ENCODE measurements at regions not wholly inside any gene's neighbourhood (a gene's known extent, or its start where the extent isn't known, plus 50 kb on each side); places are given as distances from the start of the nearest gene placed in this dataset.

DNA sequence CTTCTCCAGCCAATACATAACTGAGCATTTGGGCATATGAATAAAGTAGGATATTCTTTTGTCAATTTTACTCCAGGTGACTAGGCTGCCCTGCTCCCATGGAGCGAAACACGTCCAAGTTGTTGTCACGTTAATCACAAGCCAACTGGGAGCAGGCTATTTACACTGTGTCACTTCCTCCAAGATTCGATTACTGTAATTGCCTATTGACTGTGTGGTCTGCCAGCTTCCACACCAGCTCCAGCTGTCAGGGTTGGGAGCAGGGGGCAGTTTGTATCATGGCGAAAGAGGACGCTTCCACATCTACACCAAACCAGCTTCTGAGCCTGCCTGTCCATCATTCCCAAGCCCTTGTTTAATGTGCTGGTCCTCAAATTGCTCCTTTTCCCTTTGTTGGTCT is 89.2 kb upstream of the RORA start:
- Mint-ChIP-seq H3K36me3 (no peaks in the 10 kb centered on the region), H3K27me3 (ENCODE audit: low read depth) (peaks cover 24% of the 10 kb centered on the region), H3K4me1 (no peaks in the 10 kb centered on the region), H3K9me3 (peaks cover 5% of the 10 kb centered on the region), H3K27ac (no peak overlapping the region), H3K4me3 (no peak overlapping the region)
- TF ChIP-seq CTCF (IDR thresholded peaks at IDR 0.05; ENCODE audit: unreplicated experiment) = no peak
- DNase-seq (ENCODE audit: low spot score in 2 of 2, unreplicated experiment in 2 of 2) = no peak

GRCh38 chr15:61315471-61315870 is 86.4 kb upstream of the RORA start:
- Mint-ChIP-seq H3K4me1 (no peaks in the 10 kb centered on the region), H3K27me3 (ENCODE audit: low read depth) (peaks cover 25% of the 10 kb centered on the region), H3K9me3 (peaks cover 5% of the 10 kb centered on the region), H3K4me3 (no peak overlapping the region), H3K27ac (no peak overlapping the region), H3K36me3 (no peaks in the 10 kb centered on the region)
- no peak for DNase-seq (ENCODE audit: low spot score in 2 of 2, unreplicated experiment in 2 of 2)
- no peak for TF ChIP-seq CTCF (IDR thresholded peaks at IDR 0.05; ENCODE audit: unreplicated experiment)

GRCh38 chr15:61314427-61314826 is 85.3 kb upstream of the RORA start:
- no peak overlapping the region for H3K4me3 Mint-ChIP-seq
- H3K9me3 Mint-ChIP-seq = no peaks in the 10 kb centered on the region
- no peak overlapping the region for H3K27ac Mint-ChIP-seq
- H3K27me3 Mint-ChIP-seq (ENCODE audit: low read depth) = peaks cover 27% of the 10 kb centered on the region
- H3K36me3 Mint-ChIP-seq = no peaks in the 10 kb centered on the region
- no peak for DNase-seq (ENCODE audit: low spot score in 2 of 2, unreplicated experiment in 2 of 2)
- no peaks in the 10 kb centered on the region for H3K4me1 Mint-ChIP-seq
- TF ChIP-seq CTCF (IDR thresholded peaks at IDR 0.05; ENCODE audit: unreplicated experiment) = no peak

DNA sequence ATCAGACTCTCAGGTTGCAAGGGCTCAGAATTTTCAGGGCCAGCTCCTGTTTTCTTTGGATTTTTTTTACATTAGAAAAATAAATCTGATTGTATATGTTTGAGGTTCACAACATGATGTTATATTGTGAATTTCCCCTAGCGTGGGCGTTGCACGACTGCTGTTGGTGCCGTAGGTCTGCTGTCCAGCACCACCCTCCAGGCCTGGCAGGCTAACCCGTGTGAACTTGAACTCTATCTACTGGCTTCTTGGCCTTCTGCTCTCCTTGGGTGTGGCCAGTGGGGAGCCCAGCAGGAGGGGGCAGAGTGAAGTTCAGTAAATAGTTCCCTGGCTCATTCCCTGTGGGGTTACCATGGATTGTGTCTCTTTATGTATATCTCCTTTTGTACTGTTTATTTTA is 80.5 kb upstream of the RORA start:
- Mint-ChIP-seq H3K4me3 (no peak overlapping the region), H3K27ac (no peak overlapping the region), H3K36me3 (no peaks in the 10 kb centered on the region), H3K27me3 (ENCODE audit: low read depth) (peaks cover 14% of the 10 kb centered on the region), H3K9me3 (no peaks in the 10 kb centered on the region), H3K4me1 (no peaks in the 10 kb centered on the region)
- no peak for TF ChIP-seq CTCF (IDR thresholded peaks at IDR 0.05; ENCODE audit: unreplicated experiment)
- no peak for DNase-seq (ENCODE audit: low spot score in 2 of 2, unreplicated experiment in 2 of 2)

DNA sequence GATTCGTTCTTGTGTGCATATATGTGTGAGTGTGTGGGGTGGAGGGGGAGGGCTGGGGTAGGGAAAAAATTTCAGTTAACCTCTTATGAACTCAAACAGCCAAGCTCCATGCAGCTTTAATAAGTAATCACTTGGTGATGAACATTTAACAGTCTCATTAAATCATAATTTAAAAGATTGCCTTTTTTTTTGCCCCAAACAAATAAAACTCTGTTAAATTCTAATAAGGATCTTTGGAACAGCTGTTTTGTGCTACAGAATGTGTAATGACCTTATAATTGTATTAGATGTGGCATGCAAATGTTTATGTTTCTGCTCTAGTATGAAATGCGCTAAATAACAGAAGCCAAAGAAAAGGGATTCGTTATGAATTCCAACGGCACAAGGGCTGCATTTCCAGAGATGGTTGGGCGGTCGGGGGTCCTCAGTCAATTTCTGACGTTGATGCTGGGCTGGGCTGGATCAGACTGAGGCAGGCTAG is 80.0 kb upstream of the RORA start:
- Mint-ChIP-seq H3K27ac (no peak overlapping the region), H3K9me3 (no peaks in the 10 kb centered on the region), H3K27me3 (ENCODE audit: low read depth) (peaks cover 14% of the 10 kb centered on the region), H3K4me3 (no peak overlapping the region), H3K36me3 (no peaks in the 10 kb centered on the region), H3K4me1 (no peaks in the 10 kb centered on the region)
- no peak for DNase-seq (ENCODE audit: low spot score in 2 of 2, unreplicated experiment in 2 of 2)
- no peak for TF ChIP-seq CTCF (IDR thresholded peaks at IDR 0.05; ENCODE audit: unreplicated experiment)

- Mint-ChIP-seq H3K4me3 (no peak overlapping the region), H3K27me3 (ENCODE audit: low read depth) (peaks cover 14% of the 10 kb centered on the region), H3K9me3 (no peaks in the 10 kb centered on the region), H3K4me1 (no peaks in the 10 kb centered on the region), H3K27ac (no peak overlapping the region), H3K36me3 (no peaks in the 10 kb centered on the region)
- TF ChIP-seq CTCF (IDR thresholded peaks at IDR 0.05; ENCODE audit: unreplicated experiment) = no peak
- no peak for DNase-seq (ENCODE audit: low spot score in 2 of 2, unreplicated experiment in 2 of 2)
Measured at GRCh38 chr15:61308437-61308836, 79.3 kb upstream of the RORA start.

Data from mesothelial cell of epicardium (in vitro differentiated cells).